CD14-positive monocyte (primary cell): ENCODE measurements at regions not wholly inside any gene's neighbourhood (a gene's known extent, or its start where the extent isn't known, plus 50 kb on each side); places are given as distances from the start of the nearest gene placed in this dataset.

Experiments
- DNase-seq, 3 donors: peaks; one replicate each; pipeline ENCODE4 v3.0.0-alpha.2; 2011 to 2022
- H2AFZ ChIP-seq: 2 replicates; pipeline ENCODE4 v1.6.0; 2012; ENCODE audit warnings: mild to moderate bottlenecking, low read depth, low read length, inconsistent platforms; ENCODE audit not compliant: insufficient read depth, poor library complexity, severe bottlenecking
- H3K27ac ChIP-seq, 2 donors: 1 replicate in 1 of 2; 2 replicates in 1 of 2; pipeline ENCODE4 v1.5.1; 2012 to 2013; ENCODE audit warnings: low read length in 2 of 2, control low read depth in 1 of 2, inconsistent platforms in 1 of 2, low read depth in 1 of 2, mild to moderate bottlenecking in 1 of 2
- H3K27me3 ChIP-seq, 2 donors: one replicate each; pipeline versions ENCODE4 v1.6.0 to v1.6.1; 2011 to 2013; ENCODE audit warnings: low read length in 2 of 2; ENCODE audit not compliant: control insufficient read depth in 2 of 2, insufficient read depth in 2 of 2
- H3K36me3 ChIP-seq, 2 donors: replicated peaks in 1 of 2; 1 replicate in 1 of 2; 2 replicates in 1 of 2; pipeline versions ENCODE4 v1.5.1 to v1.6.1; 2012 to 2013; ENCODE audit warnings: low read length in 2 of 2, control low read depth in 1 of 2, inconsistent platforms in 1 of 2, mild to moderate bottlenecking in 1 of 2; ENCODE audit not compliant: insufficient read depth in 2 of 2, control insufficient read depth in 1 of 2
- H3K4me1 ChIP-seq, 2 donors: 1 replicate in 1 of 2; 2 replicates in 1 of 2; pipeline versions ENCODE4 v1.5.1 to v1.6.1; 2012 to 2013; ENCODE audit warnings: low read length in 2 of 2, control low read depth in 1 of 2, inconsistent platforms in 1 of 2, mild to moderate bottlenecking in 1 of 2, moderate library complexity in 1 of 2; ENCODE audit not compliant: insufficient read depth in 2 of 2, control insufficient read depth in 1 of 2
- H3K4me2 ChIP-seq: replicated peaks from 2 replicates; pipeline ENCODE3; 2012; ENCODE audit warnings: low read length, moderate library complexity, mild to moderate bottlenecking; ENCODE audit not compliant: poor library complexity, severe bottlenecking; ENCODE audit errors: extremely low read depth
- H3K4me3 ChIP-seq, 3 experiments: fragments of 200-600 bp in 1 of 3; sonication (generic) in 1 of 3; replicated peaks in 1 of 3; 1 replicate in 2 of 3; 2 replicates in 1 of 3; pipeline ENCODE4 v1.5.1; 2011 to 2013; ENCODE audit warnings: low read length in 3 of 3, mild to moderate bottlenecking in 3 of 3, control low read depth in 2 of 3, low read depth in 2 of 3, inconsistent platforms in 1 of 3, moderate library complexity in 1 of 3
- H3K79me2 ChIP-seq: 2 replicates; pipeline ENCODE4 v1.6.0; 2012; ENCODE audit warnings: mild to moderate bottlenecking, control low read depth, inconsistent platforms, low read length, moderate library complexity; ENCODE audit not compliant: insufficient read depth
- H3K9ac ChIP-seq: 2 replicates; pipeline ENCODE4 v1.6.0; 2017; ENCODE audit warnings: low read length, mild to moderate bottlenecking; ENCODE audit not compliant: insufficient read depth, poor library complexity, severe bottlenecking
- H3K9me3 ChIP-seq, 2 donors: replicated peaks in 1 of 2; 1 replicate in 1 of 2; 2 replicates in 1 of 2; pipeline versions ENCODE4 v1.5.1 to v1.6.1; 2012 to 2013; ENCODE audit warnings: low read length in 2 of 2, control low read depth in 1 of 2; ENCODE audit not compliant: control insufficient read depth in 1 of 2, insufficient read depth in 1 of 2
- H4K20me1 ChIP-seq: 2 replicates; pipeline ENCODE4 v1.6.0; 2012; ENCODE audit warnings: mild to moderate bottlenecking, low read length, control low read depth, moderate library complexity; ENCODE audit not compliant: insufficient read depth
- H3K27ac Mint-ChIP-seq, 7 donors: one replicate each; pipeline ENCODE4 v1.8.0; 2020; ENCODE audit warnings: mild to moderate bottlenecking in 7 of 7, mixed read lengths in 7 of 7, moderate library complexity in 6 of 7, inconsistent platforms in 2 of 7
- H3K27me3 Mint-ChIP-seq, 3 donors: one replicate each; pipeline ENCODE4 v1.8.0; 2021 to 2022; ENCODE audit warnings: low read depth in 3 of 3, mild to moderate bottlenecking in 3 of 3, mixed read lengths in 3 of 3, moderate library complexity in 3 of 3, inconsistent platforms in 1 of 3
- H3K36me3 Mint-ChIP-seq, 2 donors: one replicate each; pipeline ENCODE4 v1.8.0; 2020; ENCODE audit warnings: mixed read lengths in 2 of 2, inconsistent platforms in 1 of 2, mild to moderate bottlenecking in 1 of 2
- H3K4me1 Mint-ChIP-seq: one replicate; pipeline ENCODE4 v1.8.0; 2020; ENCODE audit warnings: mild to moderate bottlenecking, mixed read lengths
- H3K4me3 Mint-ChIP-seq, 2 donors: one replicate each; pipeline ENCODE4 v1.8.0; 2020; ENCODE audit warnings: mild to moderate bottlenecking in 2 of 2, mixed read lengths in 2 of 2, moderate library complexity in 1 of 2
- H3K9me3 Mint-ChIP-seq, 7 donors: one replicate each; pipeline ENCODE4 v1.8.0; 2020 to 2022; ENCODE audit warnings: mixed read lengths in 7 of 7, mild to moderate bottlenecking in 6 of 7, moderate library complexity in 6 of 7, inconsistent platforms in 2 of 7
- WGBS: methylation state at CpG from one replicate; pipeline ENCODE4 v1.1.5; 2013; ENCODE audit warnings: missing lambda C conversion rate; ENCODE audit not compliant: insufficient coverage; 5-methylcytosine and 5-hydroxymethylcytosine counted together
- intact Hi-C, 2 donors: fragments of 100-400 bp; cut with micrococcal nuclease; formaldehyde crosslinking; loops; one replicate each; pipeline versions ENCODE4 v1.15.0 to v1.15.1; 2023
- TF ChIP-seq, protein P1 (sequence below): fragments of 200-600 bp; IDR thresholded peaks from one replicate; pipeline ENCODE4 v1.8.0; 2022; ENCODE audit warnings: antibody characterized with exemption, mild to moderate bottlenecking

DNA sequence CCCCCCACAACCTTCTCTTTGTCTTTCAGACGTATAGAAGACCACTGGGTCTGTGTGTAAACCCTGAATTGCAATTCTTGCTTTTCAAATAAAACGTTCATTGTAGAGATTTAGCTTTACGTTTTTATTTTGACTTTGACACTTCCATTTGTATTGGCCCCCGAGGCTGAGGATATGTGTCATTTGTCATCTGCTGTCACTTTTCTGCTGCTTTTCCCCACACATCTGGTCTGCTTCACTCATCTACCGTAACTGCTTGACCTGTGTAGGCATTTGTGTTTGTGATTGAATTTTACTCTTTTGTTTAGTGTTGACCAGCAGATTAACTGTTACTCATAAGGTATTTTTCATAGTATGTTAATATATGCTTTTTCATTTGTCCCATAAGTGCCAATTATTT, 157.2 kb upstream of the SYT10 start:
- TF ChIP-seq, protein P1, sequence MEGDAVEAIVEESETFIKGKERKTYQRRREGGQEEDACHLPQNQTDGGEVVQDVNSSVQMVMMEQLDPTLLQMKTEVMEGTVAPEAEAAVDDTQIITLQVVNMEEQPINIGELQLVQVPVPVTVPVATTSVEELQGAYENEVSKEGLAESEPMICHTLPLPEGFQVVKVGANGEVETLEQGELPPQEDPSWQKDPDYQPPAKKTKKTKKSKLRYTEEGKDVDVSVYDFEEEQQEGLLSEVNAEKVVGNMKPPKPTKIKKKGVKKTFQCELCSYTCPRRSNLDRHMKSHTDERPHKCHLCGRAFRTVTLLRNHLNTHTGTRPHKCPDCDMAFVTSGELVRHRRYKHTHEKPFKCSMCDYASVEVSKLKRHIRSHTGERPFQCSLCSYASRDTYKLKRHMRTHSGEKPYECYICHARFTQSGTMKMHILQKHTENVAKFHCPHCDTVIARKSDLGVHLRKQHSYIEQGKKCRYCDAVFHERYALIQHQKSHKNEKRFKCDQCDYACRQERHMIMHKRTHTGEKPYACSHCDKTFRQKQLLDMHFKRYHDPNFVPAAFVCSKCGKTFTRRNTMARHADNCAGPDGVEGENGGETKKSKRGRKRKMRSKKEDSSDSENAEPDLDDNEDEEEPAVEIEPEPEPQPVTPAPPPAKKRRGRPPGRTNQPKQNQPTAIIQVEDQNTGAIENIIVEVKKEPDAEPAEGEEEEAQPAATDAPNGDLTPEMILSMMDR: no peak
- H3K9me3 Mint-ChIP-seq: peaks cover 0 to 4% (median 0%) of the 10 kb centered on the region in 7 donors
- Histone ChIP-seq H3K27ac (no peak overlapping the region), H4K20me1 (no peaks in the 10 kb centered on the region), H3K4me3 (no peak overlapping the region), H3K9me3 (no peaks in the 10 kb centered on the region), H3K36me3 (no peaks in the 10 kb centered on the region), H2AFZ (no peak overlapping the region), H3K9ac (no peak overlapping the region), H3K79me2 (no peaks in the 10 kb centered on the region), H3K4me2 (no peak overlapping the region), H3K4me1 (no peaks in the 10 kb centered on the region), H3K27me3 (no peaks in the 10 kb centered on the region)
- no peaks in the 10 kb centered on the region for H3K4me1 Mint-ChIP-seq
- 70% methylated on average over 2 of the region's 5 CpGs for WGBS
- no peaks in the 10 kb centered on the region for H3K36me3 Mint-ChIP-seq
- H3K27ac Mint-ChIP-seq: peak overlapping the region in 1 of 7 donors; percentile 20
- intact Hi-C loops: no loop called here
- no peak for DNase-seq
- H3K27me3 Mint-ChIP-seq: peaks cover 0 to 1% (median 0%) of the 10 kb centered on the region in 3 donors
- no peak overlapping the region for H3K4me3 Mint-ChIP-seq

DNA sequence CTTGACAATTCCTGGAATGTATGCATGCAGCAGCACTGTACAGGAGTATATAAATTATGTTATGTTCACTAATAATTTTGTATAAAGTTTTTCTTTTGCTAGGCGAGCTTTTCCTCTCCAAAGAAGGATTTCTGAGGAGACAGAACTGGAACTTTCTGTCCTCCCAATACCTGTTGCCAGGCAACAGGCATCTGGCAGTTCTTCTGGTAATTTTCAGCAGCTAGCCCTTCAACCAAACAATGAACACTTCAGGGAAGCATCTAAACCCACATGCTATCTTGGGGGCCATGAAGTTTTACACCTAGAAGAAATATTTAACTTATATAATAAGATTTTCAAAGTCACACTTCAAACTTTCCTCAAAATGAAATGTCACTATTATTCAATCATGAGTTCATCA, 162.9 kb upstream of the SYT10 start:
- no peaks in the 10 kb centered on the region for H3K4me1 Mint-ChIP-seq
- H3K27ac Mint-ChIP-seq: no peak overlapping the region
- H2AFZ ChIP-seq: no peak overlapping the region
- no peak overlapping the region for H3K4me2 ChIP-seq
- TF ChIP-seq, protein P1: no peak
- DNase-seq: no peak
- no peak overlapping the region for H3K4me3 Mint-ChIP-seq
- peaks cover 0 to 4% (median 0%) of the 10 kb centered on the region in 7 donors for H3K9me3 Mint-ChIP-seq
- intact Hi-C loops: no loop called here
- no peaks in the 10 kb centered on the region for H4K20me1 ChIP-seq
- H3K27me3 ChIP-seq: no peaks in the 10 kb centered on the region
- H3K9ac ChIP-seq: no peak overlapping the region
- H3K27me3 Mint-ChIP-seq: peaks cover 1 to 2% (median 1%) of the 10 kb centered on the region in 3 donors
- no peaks in the 10 kb centered on the region for H3K4me1 ChIP-seq
- H3K79me2 ChIP-seq: no peaks in the 10 kb centered on the region
- H3K36me3 ChIP-seq: no peaks in the 10 kb centered on the region
- H3K27ac ChIP-seq: no peak overlapping the region
- no peak overlapping the region for H3K4me3 ChIP-seq
- no peaks in the 10 kb centered on the region for H3K36me3 Mint-ChIP-seq
- 40% methylated on average over 1 of the region's 1 CpG for WGBS
- no peaks in the 10 kb centered on the region for H3K9me3 ChIP-seq
